Uterus (tissue), 2 donors: ENCODE measurements at regions not wholly inside any gene's neighbourhood (a gene's known extent, or its start where the extent isn't known, plus 50 kb on each side); places are given as distances from the start of the nearest gene placed in this dataset.
"Not testable (repeated sequence)": the region's sequence is repeated elsewhere in the genome, so short reads cannot be mapped to it uniquely, and the experiment has no call there.

ENCODE experiments used
- POLR2A ChIP-seq, 2 donors: fragments of 450-650 bp; IDR thresholded peaks; one replicate each; pipeline ENCODE4 v1.6.1; 2016; ENCODE audit warnings: antibody characterized with exemption in 2 of 2, mild to moderate bottlenecking in 1 of 2, moderate library complexity in 1 of 2
- TF ChIP-seq, protein P1 (sequence below), 4 experiments: fragments of 200-600 bp in 2 of 4; fragments of 450-650 bp in 2 of 4; sonication (generic) in 2 of 4; IDR thresholded peaks; one replicate each; pipeline ENCODE4 v1.5.1; 2016 to 2019; ENCODE audit warnings: antibody characterized with exemption in 4 of 4, mild to moderate bottlenecking in 2 of 4, moderate library complexity in 1 of 4

DNA sequence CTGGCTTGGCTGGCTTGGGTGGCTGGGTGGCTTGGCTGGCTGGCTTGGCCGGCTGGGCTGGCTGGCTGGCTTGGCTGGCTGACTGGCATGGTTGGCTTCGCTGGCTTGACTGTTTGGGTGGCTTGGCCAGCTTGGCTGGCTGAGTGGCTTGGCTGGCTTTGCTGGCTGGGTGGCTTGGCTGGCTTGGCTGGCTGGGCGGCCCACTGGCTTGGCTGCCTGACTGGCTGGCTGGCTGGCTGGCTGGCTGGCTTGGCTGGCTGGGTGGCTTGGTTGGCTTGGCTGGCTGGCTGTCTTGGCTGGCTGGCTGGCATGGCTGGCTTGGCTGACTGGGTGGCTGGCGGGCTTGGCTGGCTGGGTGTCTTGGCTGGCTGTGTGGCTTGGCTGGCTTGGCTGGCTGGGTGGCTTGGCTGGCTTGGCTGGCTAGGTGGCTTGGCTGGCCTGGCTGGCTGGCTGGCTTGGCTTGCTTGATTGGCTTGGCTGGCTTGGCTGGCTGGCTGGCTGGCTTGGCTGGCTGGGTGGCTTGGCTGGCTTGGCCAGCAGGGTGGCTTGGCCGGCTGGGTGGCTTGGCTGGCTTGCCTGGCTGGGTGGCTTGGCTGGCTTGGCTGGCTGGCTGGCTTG lies 244.2 kb upstream of the POTEB2 start:
- not testable (repeated sequence) for TF ChIP-seq POLR2A (IDR thresholded peaks at IDR 0.05)
- TF ChIP-seq, protein P1, sequence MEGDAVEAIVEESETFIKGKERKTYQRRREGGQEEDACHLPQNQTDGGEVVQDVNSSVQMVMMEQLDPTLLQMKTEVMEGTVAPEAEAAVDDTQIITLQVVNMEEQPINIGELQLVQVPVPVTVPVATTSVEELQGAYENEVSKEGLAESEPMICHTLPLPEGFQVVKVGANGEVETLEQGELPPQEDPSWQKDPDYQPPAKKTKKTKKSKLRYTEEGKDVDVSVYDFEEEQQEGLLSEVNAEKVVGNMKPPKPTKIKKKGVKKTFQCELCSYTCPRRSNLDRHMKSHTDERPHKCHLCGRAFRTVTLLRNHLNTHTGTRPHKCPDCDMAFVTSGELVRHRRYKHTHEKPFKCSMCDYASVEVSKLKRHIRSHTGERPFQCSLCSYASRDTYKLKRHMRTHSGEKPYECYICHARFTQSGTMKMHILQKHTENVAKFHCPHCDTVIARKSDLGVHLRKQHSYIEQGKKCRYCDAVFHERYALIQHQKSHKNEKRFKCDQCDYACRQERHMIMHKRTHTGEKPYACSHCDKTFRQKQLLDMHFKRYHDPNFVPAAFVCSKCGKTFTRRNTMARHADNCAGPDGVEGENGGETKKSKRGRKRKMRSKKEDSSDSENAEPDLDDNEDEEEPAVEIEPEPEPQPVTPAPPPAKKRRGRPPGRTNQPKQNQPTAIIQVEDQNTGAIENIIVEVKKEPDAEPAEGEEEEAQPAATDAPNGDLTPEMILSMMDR (IDR thresholded peaks at IDR 0.05): not testable (repeated sequence)
